ENCODE measurements at regions not wholly inside any gene's neighbourhood (a gene's known extent, or its start where the extent isn't known, plus 50 kb on each side); places are given as distances from the start of the nearest gene placed in this dataset.

GRCh38 chr18:39215920-39216319, 1650.3 kb upstream of the CELF4 start (continued):
- TF ChIP-seq, protein P1, sequence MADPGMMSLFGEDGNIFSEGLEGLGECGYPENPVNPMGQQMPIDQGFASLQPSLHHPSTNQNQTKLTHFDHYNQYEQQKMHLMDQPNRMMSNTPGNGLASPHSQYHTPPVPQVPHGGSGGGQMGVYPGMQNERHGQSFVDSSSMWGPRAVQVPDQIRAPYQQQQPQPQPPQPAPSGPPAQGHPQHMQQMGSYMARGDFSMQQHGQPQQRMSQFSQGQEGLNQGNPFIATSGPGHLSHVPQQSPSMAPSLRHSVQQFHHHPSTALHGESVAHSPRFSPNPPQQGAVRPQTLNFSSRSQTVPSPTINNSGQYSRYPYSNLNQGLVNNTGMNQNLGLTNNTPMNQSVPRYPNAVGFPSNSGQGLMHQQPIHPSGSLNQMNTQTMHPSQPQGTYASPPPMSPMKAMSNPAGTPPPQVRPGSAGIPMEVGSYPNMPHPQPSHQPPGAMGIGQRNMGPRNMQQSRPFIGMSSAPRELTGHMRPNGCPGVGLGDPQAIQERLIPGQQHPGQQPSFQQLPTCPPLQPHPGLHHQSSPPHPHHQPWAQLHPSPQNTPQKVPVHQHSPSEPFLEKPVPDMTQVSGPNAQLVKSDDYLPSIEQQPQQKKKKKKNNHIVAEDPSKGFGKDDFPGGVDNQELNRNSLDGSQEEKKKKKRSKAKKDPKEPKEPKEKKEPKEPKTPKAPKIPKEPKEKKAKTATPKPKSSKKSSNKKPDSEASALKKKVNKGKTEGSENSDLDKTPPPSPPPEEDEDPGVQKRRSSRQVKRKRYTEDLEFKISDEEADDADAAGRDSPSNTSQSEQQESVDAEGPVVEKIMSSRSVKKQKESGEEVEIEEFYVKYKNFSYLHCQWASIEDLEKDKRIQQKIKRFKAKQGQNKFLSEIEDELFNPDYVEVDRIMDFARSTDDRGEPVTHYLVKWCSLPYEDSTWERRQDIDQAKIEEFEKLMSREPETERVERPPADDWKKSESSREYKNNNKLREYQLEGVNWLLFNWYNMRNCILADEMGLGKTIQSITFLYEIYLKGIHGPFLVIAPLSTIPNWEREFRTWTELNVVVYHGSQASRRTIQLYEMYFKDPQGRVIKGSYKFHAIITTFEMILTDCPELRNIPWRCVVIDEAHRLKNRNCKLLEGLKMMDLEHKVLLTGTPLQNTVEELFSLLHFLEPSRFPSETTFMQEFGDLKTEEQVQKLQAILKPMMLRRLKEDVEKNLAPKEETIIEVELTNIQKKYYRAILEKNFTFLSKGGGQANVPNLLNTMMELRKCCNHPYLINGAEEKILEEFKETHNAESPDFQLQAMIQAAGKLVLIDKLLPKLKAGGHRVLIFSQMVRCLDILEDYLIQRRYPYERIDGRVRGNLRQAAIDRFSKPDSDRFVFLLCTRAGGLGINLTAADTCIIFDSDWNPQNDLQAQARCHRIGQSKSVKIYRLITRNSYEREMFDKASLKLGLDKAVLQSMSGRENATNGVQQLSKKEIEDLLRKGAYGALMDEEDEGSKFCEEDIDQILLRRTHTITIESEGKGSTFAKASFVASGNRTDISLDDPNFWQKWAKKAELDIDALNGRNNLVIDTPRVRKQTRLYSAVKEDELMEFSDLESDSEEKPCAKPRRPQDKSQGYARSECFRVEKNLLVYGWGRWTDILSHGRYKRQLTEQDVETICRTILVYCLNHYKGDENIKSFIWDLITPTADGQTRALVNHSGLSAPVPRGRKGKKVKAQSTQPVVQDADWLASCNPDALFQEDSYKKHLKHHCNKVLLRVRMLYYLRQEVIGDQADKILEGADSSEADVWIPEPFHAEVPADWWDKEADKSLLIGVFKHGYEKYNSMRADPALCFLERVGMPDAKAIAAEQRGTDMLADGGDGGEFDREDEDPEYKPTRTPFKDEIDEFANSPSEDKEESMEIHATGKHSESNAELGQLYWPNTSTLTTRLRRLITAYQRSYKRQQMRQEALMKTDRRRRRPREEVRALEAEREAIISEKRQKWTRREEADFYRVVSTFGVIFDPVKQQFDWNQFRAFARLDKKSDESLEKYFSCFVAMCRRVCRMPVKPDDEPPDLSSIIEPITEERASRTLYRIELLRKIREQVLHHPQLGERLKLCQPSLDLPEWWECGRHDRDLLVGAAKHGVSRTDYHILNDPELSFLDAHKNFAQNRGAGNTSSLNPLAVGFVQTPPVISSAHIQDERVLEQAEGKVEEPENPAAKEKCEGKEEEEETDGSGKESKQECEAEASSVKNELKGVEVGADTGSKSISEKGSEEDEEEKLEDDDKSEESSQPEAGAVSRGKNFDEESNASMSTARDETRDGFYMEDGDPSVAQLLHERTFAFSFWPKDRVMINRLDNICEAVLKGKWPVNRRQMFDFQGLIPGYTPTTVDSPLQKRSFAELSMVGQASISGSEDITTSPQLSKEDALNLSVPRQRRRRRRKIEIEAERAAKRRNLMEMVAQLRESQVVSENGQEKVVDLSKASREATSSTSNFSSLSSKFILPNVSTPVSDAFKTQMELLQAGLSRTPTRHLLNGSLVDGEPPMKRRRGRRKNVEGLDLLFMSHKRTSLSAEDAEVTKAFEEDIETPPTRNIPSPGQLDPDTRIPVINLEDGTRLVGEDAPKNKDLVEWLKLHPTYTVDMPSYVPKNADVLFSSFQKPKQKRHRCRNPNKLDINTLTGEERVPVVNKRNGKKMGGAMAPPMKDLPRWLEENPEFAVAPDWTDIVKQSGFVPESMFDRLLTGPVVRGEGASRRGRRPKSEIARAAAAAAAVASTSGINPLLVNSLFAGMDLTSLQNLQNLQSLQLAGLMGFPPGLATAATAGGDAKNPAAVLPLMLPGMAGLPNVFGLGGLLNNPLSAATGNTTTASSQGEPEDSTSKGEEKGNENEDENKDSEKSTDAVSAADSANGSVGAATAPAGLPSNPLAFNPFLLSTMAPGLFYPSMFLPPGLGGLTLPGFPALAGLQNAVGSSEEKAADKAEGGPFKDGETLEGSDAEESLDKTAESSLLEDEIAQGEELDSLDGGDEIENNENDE (IDR thresholded peaks at IDR 0.05; ENCODE audit: insufficient replicate concordance, low read length), result no peak
- TF ChIP-seq TEAD4 (IDR thresholded peaks at IDR 0.05; ENCODE audit: low read depth, low read length) (no peak), TBP (IDR thresholded peaks at IDR 0.05; ENCODE audit: low read depth, low read length) (no peak), HDAC2 (IDR thresholded peaks at IDR 0.05; ENCODE audit: borderline replicate concordance in 1 of 2, low read depth in 2 of 2, low read length in 2 of 2) (no peak), KDM1A (IDR thresholded peaks at IDR 0.05; ENCODE audit: borderline replicate concordance, low read length) (no peak), FOSL1 (IDR thresholded peaks at IDR 0.05; ENCODE audit: insufficient read depth, low read depth, low read length) (no peak), BACH1 (IDR thresholded peaks at IDR 0.05; ENCODE audit: low read length) (no peak), RFX5 (IDR thresholded peaks at IDR 0.05; ENCODE audit: borderline replicate concordance, low read depth, low read length) (no peak), CTCF (IDR thresholded peaks at IDR 0.05; ENCODE audit: control extremely low read depth in 1 of 3, insufficient read depth in 1 of 3, low read depth in 1 of 3, low read length in 3 of 3) (no peak), CEBPB (IDR thresholded peaks at IDR 0.05; ENCODE audit: low read depth, low read length) (no peak)

Data from H1 (cell line).